ENCODE measurements at regions not wholly inside any gene's neighbourhood (a gene's known extent, or its start where the extent isn't known, plus 50 kb on each side); places are given as distances from the start of the nearest gene placed in this dataset.

- intact Hi-C loops (cut with DNase I): no loop called here
These were observed 70.1 kb upstream of the E2F3 start for GRCh38 chr6:20331625-20332024.

GRCh38 chr6:20332441-20333006 is 69.2 kb upstream of the E2F3 start:
- 50 to 91% (median 75%) methylated on average over 1 of the region's 1 CpG for WGBS, 4 donors
- Histone ChIP-seq H3K36me3 (replicated peaks in 1 of 2) (no peaks in the 10 kb centered on the region), H3K4me3 (no peak overlapping the region), H3K27me3 (no peaks in the 10 kb centered on the region), H3K4me1 (replicated peaks in 1 of 2) (no peaks in the 10 kb centered on the region), H3K9me3 (replicated peaks in 1 of 3) (no peaks in the 10 kb centered on the region), H3K27ac (no peak overlapping the region)
- no peak for TF ChIP-seq CTCF (IDR thresholded peaks at IDR 0.05)
- TF ChIP-seq POLR2A (IDR thresholded peaks at IDR 0.05): no peak
- no peak for DNase-seq
- intact Hi-C loops (cut with DNase I): no loop called here

More at GRCh38 chr6:20331625-20332024, 70.1 kb upstream of the E2F3 start:
- no peaks in the 10 kb centered on the region for H3K36me3 ChIP-seq (replicated peaks in 1 of 2)
- TF ChIP-seq POLR2A (IDR thresholded peaks at IDR 0.05) (no peak), CTCF (IDR thresholded peaks at IDR 0.05) (no peak)
- no peaks in the 10 kb centered on the region for H3K9me3 ChIP-seq (replicated peaks in 1 of 3)
- 76 to 84% (median 82%) methylated on average over 5 of the region's 5 CpGs for WGBS, 4 donors
- DNase-seq: no peak
- no peaks in the 10 kb centered on the region for H3K27me3 ChIP-seq
- H3K4me3 ChIP-seq: no peak overlapping the region
- no peak overlapping the region for H3K27ac ChIP-seq
- no peaks in the 10 kb centered on the region for H3K4me1 ChIP-seq (replicated peaks in 1 of 2)

- Histone ChIP-seq H3K27ac (no peak overlapping the region), H3K36me3 (replicated peaks in 1 of 2) (no peaks in the 10 kb centered on the region), H3K4me1 (replicated peaks in 1 of 2) (no peaks in the 10 kb centered on the region), H3K27me3 (no peaks in the 10 kb centered on the region), H3K9me3 (replicated peaks in 1 of 3) (no peaks in the 10 kb centered on the region), H3K4me3 (no peak overlapping the region)
- DNase-seq: no peak
- WGBS, 4 donors: 80 to 84% (median 81%) methylated on average over 9 of the region's 9 CpGs
- intact Hi-C loops (cut with DNase I): no loop called here
- TF ChIP-seq CTCF (IDR thresholded peaks at IDR 0.05) (no peak), POLR2A (IDR thresholded peaks at IDR 0.05) (no peak)
These were observed 67.9 kb upstream of the E2F3 start for GRCh38 chr6:20333721-20334269.

GRCh38 chr6:20334334-20334733 is 67.3 kb upstream of the E2F3 start:
- H3K9me3 ChIP-seq (replicated peaks in 1 of 3): no peaks in the 10 kb centered on the region
- no peaks in the 10 kb centered on the region for H3K4me1 ChIP-seq (replicated peaks in 1 of 2)
- H3K27me3 ChIP-seq: no peaks in the 10 kb centered on the region
- no peak overlapping the region for H3K27ac ChIP-seq
- no peaks in the 10 kb centered on the region for H3K36me3 ChIP-seq (replicated peaks in 1 of 2)
- no peak overlapping the region for H3K4me3 ChIP-seq
- TF ChIP-seq CTCF (IDR thresholded peaks at IDR 0.05) (no peak), POLR2A (IDR thresholded peaks at IDR 0.05) (no peak)
- intact Hi-C loops (cut with DNase I): no loop called here
- DNase-seq: no peak
- 76 to 81% (median 80%) methylated on average over 4 to 8 of the region's 8 CpGs for WGBS, 4 donors
